ENCODE measurements at regions not wholly inside any gene's neighbourhood (a gene's known extent, or its start where the extent isn't known, plus 50 kb on each side); places are given as distances from the start of the nearest gene placed in this dataset.

DNA sequence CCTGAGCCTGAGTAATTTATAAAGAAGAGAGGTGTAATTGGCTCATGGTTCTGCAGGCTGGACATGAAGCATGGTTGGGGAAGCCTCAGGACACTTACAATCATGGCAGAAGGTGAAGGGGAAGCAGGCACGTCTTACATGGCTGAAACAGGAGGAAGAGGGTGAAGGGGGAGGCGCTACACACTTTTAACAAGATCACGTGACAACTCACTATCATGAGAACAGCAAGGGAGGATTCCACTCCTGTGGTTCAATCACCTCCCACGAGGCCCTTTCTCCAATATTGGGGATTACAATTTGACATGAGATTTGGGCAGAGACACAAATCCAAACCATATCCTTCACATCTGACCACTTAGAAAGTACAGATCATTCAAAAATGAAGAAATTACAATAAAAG lies 110.6 kb upstream of the SHISA6 start:
- TF ChIP-seq EZH2 (IDR thresholded peaks at IDR 0.05; ENCODE audit: insufficient read depth, poor library complexity, severe bottlenecking) (no peak), EZH2phosphoT487 (IDR thresholded peaks at IDR 0.05; ENCODE audit: insufficient read depth, low read depth) (no peak)

Data from GM23248 (cell line).